GM23338 (cell line): ENCODE measurements at regions not wholly inside any gene's neighbourhood (a gene's known extent, or its start where the extent isn't known, plus 50 kb on each side); places are given as distances from the start of the nearest gene placed in this dataset.

ENCODE experiments used
- ATAC-seq: fragments of 200-7000 bp; cut with Tn5 transposase; 3 replicates; pipeline ENCODE4 v1.9.1; 2020
- DNase-seq: peaks from one replicate; pipeline ENCODE4 v3.0.0-alpha.2; 2015; ENCODE audit warnings: low spot score
- H2AFZ ChIP-seq: fragments of 200-600 bp; sonication (generic); 2 replicates; pipeline ENCODE4 v1.8.0; 2016; ENCODE audit warnings: antibody characterized with exemption, mild to moderate bottlenecking, moderate library complexity
- H3F3A ChIP-seq: fragments of 200-600 bp; sonication (generic); replicated peaks from 2 replicates; pipeline ENCODE4 v1.8.0; 2017; ENCODE audit warnings: antibody characterized with exemption, mixed run types, low read depth
- H3K27ac ChIP-seq: fragments of 200-600 bp; sonication (generic); 2 replicates; pipeline ENCODE4 v1.6.1; 2016; ENCODE audit warnings: low read depth
- H3K27me3 ChIP-seq: fragments of 200-600 bp; sonication (generic); 2 replicates; pipeline ENCODE4 v1.8.0; 2016; ENCODE audit warnings: mild to moderate bottlenecking, mixed run types, moderate library complexity; ENCODE audit not compliant: insufficient read depth
- H3K36me3 ChIP-seq: fragments of 200-600 bp; sonication (generic); 2 replicates; pipeline ENCODE4 v1.8.0; 2016; ENCODE audit warnings: mild to moderate bottlenecking; ENCODE audit not compliant: insufficient read depth
- H3K4me1 ChIP-seq: fragments of 200-600 bp; sonication (generic); 2 replicates; pipeline ENCODE4 v1.8.0; 2016; ENCODE audit warnings: mild to moderate bottlenecking, moderate library complexity; ENCODE audit not compliant: insufficient read depth
- H3K4me2 ChIP-seq: fragments of 200-600 bp; sonication (generic); 2 replicates; pipeline ENCODE4 v1.7.1; 2017; ENCODE audit warnings: mixed run types
- H3K4me3 ChIP-seq: fragments of 200-600 bp; sonication (generic); 2 replicates; pipeline ENCODE4 v1.6.1; 2016; ENCODE audit warnings: mixed run types
- H3K79me2 ChIP-seq: fragments of 200-600 bp; sonication (generic); replicated peaks from 2 replicates; pipeline ENCODE4 v1.8.0; 2017; ENCODE audit warnings: mild to moderate bottlenecking; ENCODE audit not compliant: insufficient read depth
- H3K9me2 ChIP-seq: fragments of 200-600 bp; sonication (generic); 2 replicates; pipeline ENCODE4 v1.8.0; 2017; ENCODE audit not compliant: insufficient read depth
- H4K20me1 ChIP-seq: fragments of 200-600 bp; sonication (generic); replicated peaks from 2 replicates; pipeline ENCODE4 v1.8.0; 2017; ENCODE audit warnings: mild to moderate bottlenecking; ENCODE audit not compliant: insufficient read depth
- H3K27ac Mint-ChIP-seq: 2 replicates; pipeline ENCODE4 v1.8.0; 2020; ENCODE audit warnings: inconsistent platforms, mild to moderate bottlenecking, moderate library complexity, mixed read lengths
- H3K27me3 Mint-ChIP-seq: 3 replicates; pipeline ENCODE4 v1.8.0; 2022; ENCODE audit warnings: low read depth, mild to moderate bottlenecking, moderate library complexity, mixed read lengths, inconsistent platforms; ENCODE audit not compliant: insufficient read depth, poor library complexity
- H3K36me3 Mint-ChIP-seq: 3 replicates; pipeline ENCODE4 v1.8.0; 2021; ENCODE audit warnings: low read depth, mild to moderate bottlenecking, inconsistent platforms, moderate library complexity, mixed read lengths
- H3K4me1 Mint-ChIP-seq: 3 replicates; pipeline ENCODE4 v1.8.0; 2020; ENCODE audit warnings: mild to moderate bottlenecking, inconsistent platforms, mixed read lengths
- H3K4me3 Mint-ChIP-seq: 3 replicates; pipeline ENCODE4 v1.8.0; 2021; ENCODE audit warnings: moderate library complexity, mild to moderate bottlenecking, inconsistent platforms, mixed read lengths
- H3K9me3 Mint-ChIP-seq: 3 replicates; pipeline ENCODE4 v1.8.0; 2020; ENCODE audit warnings: moderate library complexity, mild to moderate bottlenecking, inconsistent platforms, mixed read lengths
- CREB1 ChIP-seq: fragments of 250-450 bp; sonication (Bioruptor Pico); IDR thresholded peaks from 2 replicates; pipeline ENCODE4 v1.5.0; 2020; ENCODE audit warnings: low read depth, mild to moderate bottlenecking, moderate library complexity
- ETS1 ChIP-seq: IDR thresholded peaks from 2 replicates; pipeline ENCODE4 v1.6.1; 2016; ENCODE audit warnings: antibody characterized with exemption
- EZH2 ChIP-seq: fragments of 200-600 bp; sonication (generic); IDR thresholded peaks from one replicate; pipeline ENCODE4 v1.8.0; 2017; ENCODE audit warnings: antibody characterized with exemption, mild to moderate bottlenecking, low read depth; ENCODE audit not compliant: unreplicated experiment
- EZH2phosphoT487 ChIP-seq: fragments of 200-600 bp; sonication (generic); IDR thresholded peaks from one replicate; pipeline ENCODE4 v1.8.1; 2018; ENCODE audit warnings: antibody characterized with exemption; ENCODE audit not compliant: unreplicated experiment
- JUNB ChIP-seq: IDR thresholded peaks from one replicate; pipeline ENCODE4 v1.6.1; 2016; ENCODE audit warnings: antibody characterized with exemption; ENCODE audit not compliant: unreplicated experiment
- NANOG ChIP-seq: IDR thresholded peaks from 2 replicates; pipeline ENCODE4 v1.6.1; 2016; ENCODE audit warnings: antibody characterized with exemption, borderline replicate concordance
- POLR2AphosphoS5 ChIP-seq: IDR thresholded peaks from 2 replicates; pipeline ENCODE4 v1.6.1; 2016; ENCODE audit warnings: antibody characterized with exemption, low read depth
- REST ChIP-seq: IDR thresholded peaks from one replicate; pipeline ENCODE4 v1.6.1; 2018; ENCODE audit warnings: antibody characterized with exemption; ENCODE audit not compliant: unreplicated experiment
- ZNF114 ChIP-seq: fragments of 250-450 bp; sonication (Bioruptor Pico); IDR thresholded peaks from 2 replicates; pipeline ENCODE4 v1.5.0; 2020; ENCODE audit warnings: mild to moderate bottlenecking, moderate library complexity
- ZNF331 ChIP-seq: fragments of 250-450 bp; sonication (Bioruptor Pico); IDR thresholded peaks from 2 replicates; pipeline ENCODE4 v1.5.0; 2020; ENCODE audit warnings: low read depth, mild to moderate bottlenecking, moderate library complexity
- ZNF462 ChIP-seq: fragments of 250-450 bp; sonication (Bioruptor Pico); IDR thresholded peaks from 2 replicates; pipeline ENCODE4 v1.5.0; 2020; ENCODE audit warnings: mild to moderate bottlenecking, moderate library complexity

- no peaks in the 10 kb centered on the region for H3K4me1 ChIP-seq
- ATAC-seq, result no peak
- peaks cover 7% of the 10 kb centered on the region for H3K27me3 Mint-ChIP-seq
- H3K79me2 ChIP-seq, result no peaks in the 10 kb centered on the region
- H3K4me2 ChIP-seq, result no peak overlapping the region
- H3K9me3 Mint-ChIP-seq, result peaks cover 23% of the 10 kb centered on the region
- no peaks in the 10 kb centered on the region for H3F3A ChIP-seq
- H3K4me3 ChIP-seq, result no peak overlapping the region
- peaks cover 7% of the 10 kb centered on the region; the same call in 2 of the 3 replicates for H3K4me1 Mint-ChIP-seq
- peak overlapping the region; percentile 52; the same call in 1 of the 2 replicates for H2AFZ ChIP-seq
- no peak overlapping the region for H3K27ac Mint-ChIP-seq
- H3K27me3 ChIP-seq, result no peaks in the 10 kb centered on the region
- peaks cover 6% of the 10 kb centered on the region; the same call in 1 of the 2 replicates for H3K36me3 ChIP-seq
- no peak overlapping the region for H3K4me3 Mint-ChIP-seq
- no peak for DNase-seq
- TF ChIP-seq ZNF331, result no peak
- TF ChIP-seq EZH2, result no peak
- no peak for TF ChIP-seq JUNB
- no peak for TF ChIP-seq ZNF462 (CRISPR knock-in tag)
- no peak for TF ChIP-seq REST
- TF ChIP-seq NANOG, result no peak
- no peak for TF ChIP-seq ETS1
- no peak for TF ChIP-seq ZNF114
- TF ChIP-seq POLR2AphosphoS5, result no peak
- TF ChIP-seq CREB1 (CRISPR knock-in tag), result no peak
- no peak for TF ChIP-seq EZH2phosphoT487
- H3K9me2 ChIP-seq, result no peaks in the 10 kb centered on the region
- no peaks in the 10 kb centered on the region for H4K20me1 ChIP-seq
- peaks cover 13% of the 10 kb centered on the region; the same call in 2 of the 3 replicates for H3K36me3 Mint-ChIP-seq
- no peak overlapping the region for H3K27ac ChIP-seq
Measured at GRCh38 chr13:26503826-26504594, 53.5 kb upstream of the WASF3 start.
